ENCODE measurements at regions not wholly inside any gene's neighbourhood (a gene's known extent, or its start where the extent isn't known, plus 50 kb on each side); places are given as distances from the start of the nearest gene placed in this dataset.
"Not testable (repeated sequence)": the region's sequence is repeated elsewhere in the genome, so short reads cannot be mapped to it uniquely, and the experiment has no call there.

DNA sequence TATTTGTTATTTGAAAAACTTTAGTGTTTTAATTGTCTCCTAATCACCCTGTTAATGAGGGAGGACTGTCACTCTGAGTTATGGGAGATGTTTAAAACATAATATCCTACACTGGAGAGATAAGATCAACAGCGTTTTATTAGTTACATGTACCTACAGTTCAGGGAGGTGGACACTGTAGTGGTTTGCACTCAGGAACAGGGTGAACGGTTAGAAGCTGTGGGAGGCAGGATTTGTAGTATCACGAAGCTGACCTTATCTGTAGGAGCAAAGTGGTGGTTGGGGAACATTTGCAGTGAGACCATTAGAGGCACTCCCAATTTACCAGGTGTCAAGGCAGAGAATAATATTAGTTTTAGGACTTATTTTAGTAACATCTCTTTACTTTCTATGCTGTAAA is 193.3 kb upstream of the KCND2 start:
- DNase-seq (ENCODE audit: low spot score): no peak

DNA sequence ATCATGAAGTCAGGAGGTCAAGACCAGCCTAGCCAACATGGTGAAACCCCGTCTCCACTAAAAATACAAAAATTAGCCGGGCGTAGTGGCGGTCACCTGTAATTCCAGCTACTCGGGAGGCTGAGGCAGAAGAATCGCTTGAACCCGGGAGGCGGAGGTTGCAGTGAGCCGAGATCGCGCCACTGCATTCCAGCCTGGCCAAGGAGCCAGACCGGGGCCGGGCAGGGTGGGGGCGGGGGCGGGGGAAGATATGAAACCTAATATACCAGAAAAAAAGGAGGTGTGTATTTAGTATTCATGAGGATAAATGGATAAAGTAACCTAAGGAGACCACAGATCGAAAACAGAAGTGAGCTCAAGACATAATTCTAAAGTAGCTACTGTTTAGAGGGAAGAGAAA is 186.5 kb upstream of the KCND2 start:
- DNase-seq (ENCODE audit: low spot score): not testable (repeated sequence)

DNA sequence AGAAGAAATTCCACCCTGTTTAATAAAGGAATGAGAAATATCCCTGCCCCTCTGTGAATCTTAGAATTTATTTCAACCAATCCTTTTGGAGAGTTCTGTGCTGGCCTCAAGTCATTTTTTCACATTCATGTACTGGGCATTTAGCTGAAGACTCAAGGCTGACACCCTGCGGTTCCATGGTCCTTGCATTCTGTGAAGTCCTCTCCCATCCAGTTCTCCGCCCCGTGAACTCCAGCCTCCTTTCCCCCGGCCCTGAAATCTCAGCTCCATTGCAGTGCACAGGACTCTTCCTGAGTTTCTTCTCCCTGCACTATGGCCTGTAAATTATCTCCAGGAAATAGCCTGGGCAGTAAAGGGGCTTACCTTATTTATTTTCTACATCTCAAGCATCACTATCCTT is 183.0 kb upstream of the KCND2 start:
- DNase-seq (ENCODE audit: low spot score): peak; percentile 14

DNA sequence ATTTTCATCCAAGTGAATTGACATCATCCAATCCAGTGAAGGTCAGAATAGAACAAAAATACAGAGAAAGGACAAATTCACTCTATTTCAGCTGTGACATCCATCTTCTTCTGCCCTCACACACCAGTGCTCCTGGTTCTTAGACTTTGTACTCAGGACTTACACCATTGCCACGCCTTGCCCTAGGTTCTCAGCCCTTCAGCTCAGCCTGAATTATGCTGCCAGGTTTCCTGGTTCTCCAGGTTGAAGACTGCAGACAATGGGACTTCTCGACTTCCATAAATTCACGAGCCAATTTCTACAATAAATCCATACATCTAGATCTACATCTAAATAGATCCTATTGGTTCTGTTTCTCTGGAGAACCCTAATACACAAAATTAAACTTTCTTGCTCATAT is 181.2 kb upstream of the KCND2 start:
- DNase-seq (ENCODE audit: low spot score): no peak

DNA sequence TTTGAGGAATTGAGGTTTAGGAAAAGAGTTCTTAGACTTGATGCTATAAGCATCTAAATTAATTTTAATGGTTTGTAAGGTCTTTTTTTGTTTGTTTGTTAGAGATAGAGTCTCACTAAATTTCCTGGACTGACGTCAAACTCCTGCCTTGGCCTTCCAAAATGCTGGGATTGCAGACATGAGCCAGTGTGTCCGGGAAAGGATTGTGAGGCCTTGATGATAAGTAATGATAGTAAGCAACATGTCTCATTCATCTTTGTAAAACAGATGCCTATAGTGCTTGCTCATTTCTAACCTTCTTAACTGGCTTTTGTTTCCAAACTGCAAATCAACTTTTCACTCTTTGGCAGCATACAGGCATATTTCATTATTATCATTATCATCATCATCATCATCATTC is 176.0 kb upstream of the KCND2 start:
- no peak for DNase-seq (ENCODE audit: low spot score)

DNA sequence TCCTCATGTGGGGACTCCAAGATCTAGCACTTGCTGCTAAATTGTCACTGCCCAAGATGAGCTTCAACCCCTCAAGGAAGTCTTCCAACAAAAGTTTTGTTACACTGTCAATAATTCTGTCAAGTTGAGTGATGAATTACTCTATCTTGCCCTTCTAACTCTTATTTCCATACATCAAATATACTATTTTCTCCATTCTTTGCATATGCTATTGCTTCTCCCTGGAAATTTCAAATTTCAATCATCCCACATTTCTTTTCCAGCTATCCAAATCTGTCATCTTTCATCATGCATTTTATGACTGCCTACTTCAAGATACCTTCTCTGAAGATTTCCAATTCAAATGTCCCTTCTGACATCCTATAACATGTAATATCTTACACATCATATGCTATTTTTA is 175.2 kb upstream of the KCND2 start:
- DNase-seq (ENCODE audit: low spot score): no peak

DNA sequence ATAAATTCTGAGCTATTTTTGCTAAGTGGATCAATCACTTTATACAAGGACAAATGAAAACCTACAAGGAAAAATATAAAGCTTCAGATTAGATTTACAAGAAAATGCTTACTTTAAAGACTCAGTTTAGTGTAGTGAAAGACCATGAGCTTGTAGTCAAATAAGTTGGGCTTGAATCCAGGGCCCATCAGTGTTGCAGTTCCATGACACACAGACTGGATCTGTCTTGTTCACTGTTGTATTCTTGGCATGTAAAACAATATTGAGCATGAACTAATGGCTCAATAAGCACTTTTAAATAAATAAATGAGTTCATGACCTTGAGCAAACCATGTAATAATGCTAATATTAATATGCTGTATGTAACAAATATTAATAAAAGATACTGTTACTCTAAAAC is 164.6 kb upstream of the KCND2 start:
- no peak for DNase-seq (ENCODE audit: low spot score)

DNA sequence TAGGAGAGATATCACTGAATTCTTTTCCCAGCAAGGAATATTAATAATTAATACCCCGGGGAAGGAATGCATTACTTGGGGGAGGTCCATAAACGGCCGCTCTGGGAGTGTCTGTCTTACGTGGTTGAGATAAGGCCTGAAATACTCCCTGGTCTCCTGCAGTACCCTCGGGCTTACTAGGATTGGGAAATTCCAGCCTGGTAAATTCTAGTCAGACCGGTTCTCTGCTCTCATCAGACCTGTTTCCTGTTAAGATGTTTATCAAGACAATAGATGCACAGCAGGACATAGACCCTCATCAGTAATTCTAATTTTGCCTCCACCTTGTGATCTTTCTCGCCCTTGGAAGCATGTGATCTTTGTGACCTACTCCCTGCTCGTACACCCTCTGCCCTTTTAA is 162.8 kb upstream of the KCND2 start:
- DNase-seq (ENCODE audit: low spot score): no peak

DNA sequence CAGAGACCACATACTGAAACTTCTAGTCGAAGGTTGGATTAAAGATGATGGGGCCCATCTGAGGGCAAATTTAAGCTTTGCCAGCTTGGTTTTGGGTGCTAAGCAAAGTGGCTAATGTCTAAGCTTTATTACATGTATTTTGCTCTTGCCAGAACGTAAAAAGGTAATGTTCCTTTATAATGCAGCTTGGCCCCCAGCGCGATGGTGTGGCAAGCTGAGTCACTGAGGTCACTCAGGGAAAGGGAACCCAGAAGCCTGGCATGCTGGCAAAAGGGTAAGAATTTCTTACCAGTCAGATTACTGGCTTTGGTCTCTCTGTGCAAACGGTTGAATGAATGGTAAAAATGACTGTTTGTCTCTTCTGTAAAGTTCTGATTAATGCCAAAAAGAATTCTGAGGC is 158.3 kb upstream of the KCND2 start:
- DNase-seq (ENCODE audit: low spot score): no peak

DNA sequence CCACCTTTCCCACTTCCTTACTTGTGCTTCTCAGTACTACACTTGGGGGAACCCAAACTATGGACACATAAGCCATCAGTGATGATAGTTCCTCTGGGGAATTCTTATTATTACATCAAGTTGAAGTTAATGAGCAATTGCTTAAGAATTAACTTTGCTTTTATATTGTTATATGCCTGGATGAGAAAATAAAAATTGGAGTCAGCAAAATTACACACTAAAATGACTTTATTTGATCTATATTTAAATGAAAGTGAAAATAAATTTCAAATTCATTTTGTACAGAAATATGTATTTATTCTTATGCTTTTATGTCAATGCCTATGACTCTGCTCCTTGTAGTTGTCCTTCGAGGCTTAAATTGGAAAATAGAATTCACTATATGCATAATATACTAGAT is 149.4 kb upstream of the KCND2 start:
- DNase-seq (ENCODE audit: low spot score): no peak

DNA sequence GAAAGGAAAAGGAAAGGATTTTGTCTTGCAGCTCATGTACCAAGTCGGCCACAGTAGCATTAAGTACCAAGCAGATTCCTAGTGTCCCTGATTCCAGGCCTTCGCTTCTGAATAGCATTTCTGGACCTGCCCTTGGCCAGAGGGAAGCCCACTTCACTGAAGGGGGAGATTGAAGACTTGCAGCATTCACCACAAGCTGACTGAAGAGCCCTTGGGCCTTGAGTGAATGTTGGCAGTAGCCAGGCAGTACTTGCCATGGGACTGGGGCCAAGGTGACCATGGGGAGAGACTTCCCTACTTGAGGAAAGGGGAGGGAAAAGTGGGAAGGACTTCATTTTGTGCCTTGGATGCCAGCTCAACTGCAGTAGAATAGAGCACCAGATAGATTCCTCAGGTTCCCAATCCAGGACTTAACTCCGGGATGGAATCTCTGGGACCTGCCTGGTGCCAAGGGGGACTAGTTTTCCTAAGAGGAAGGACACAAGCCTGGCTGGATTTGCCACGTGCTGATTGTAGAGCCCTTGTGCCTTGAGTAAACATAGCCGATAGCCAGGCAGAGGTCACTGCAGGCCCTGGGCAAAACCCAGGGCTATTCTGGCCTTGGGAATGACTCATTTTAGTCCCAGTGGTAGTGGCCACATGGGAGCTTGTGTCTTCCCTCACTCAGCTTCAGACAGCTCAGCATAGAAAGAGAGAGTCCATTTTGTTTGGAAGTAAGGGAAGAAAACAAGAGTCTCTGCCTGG is 141.7 kb upstream of the KCND2 start:
- no peak for DNase-seq (ENCODE audit: low spot score)

DNA sequence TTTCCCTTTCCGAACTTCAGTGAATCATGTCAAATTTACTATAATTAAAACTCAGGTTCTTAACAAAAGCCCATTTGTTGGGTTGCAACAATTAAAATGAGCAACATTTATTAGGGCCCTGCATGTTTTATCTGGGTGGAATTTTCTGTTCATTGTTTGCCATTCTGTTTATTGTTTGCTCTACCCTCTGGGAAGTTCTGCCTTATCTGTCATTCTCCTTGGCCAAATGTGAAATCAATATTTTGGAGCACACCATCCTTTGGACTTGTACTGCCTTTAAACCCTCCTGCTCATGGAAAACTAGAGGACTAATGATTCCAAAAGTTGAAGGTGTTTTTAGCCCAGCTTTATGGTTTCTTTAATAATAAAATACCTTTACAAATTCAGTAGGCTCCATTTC is 134.5 kb upstream of the KCND2 start:
- no peak for DNase-seq (ENCODE audit: low spot score)

DNA sequence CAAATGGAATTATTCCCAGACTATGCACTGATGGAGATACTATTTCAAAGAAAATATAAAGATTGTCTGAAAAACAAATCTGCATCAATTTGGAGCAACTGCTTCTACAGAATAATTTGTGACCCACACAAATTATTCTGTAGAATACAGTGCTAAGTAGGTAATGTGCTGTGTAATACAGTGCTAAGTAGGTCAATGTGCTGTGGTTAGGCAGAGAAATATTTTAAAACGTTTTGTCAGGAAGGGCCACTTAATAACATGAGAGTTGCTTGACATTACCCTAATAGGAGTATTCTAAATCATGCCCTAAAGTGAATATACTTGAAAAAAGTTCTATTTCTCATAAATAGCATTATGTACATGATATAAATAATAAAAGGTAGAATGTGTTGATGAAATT is 116.5 kb upstream of the KCND2 start:
- DNase-seq (ENCODE audit: low spot score): no peak

DNA sequence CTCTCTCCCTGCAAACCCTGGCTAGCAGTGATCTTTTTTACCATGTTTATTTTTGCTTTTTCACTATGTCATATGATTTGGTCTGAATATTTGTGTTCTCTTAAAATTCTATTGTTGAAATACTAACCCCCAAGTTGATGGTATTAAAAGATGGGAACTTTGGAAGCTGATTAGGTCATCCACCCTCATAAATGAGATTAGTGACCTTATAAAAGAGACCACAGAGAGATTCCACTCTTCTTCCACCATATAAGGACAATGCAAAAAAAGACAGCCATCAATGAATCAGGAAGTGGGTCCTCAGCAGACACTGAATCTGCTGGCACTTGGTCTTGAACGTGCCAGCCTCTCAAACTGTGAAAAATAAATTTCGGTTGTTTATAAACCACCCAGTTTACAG is 112.8 kb upstream of the KCND2 start:
- no peak for DNase-seq (ENCODE audit: low spot score)

DNA sequence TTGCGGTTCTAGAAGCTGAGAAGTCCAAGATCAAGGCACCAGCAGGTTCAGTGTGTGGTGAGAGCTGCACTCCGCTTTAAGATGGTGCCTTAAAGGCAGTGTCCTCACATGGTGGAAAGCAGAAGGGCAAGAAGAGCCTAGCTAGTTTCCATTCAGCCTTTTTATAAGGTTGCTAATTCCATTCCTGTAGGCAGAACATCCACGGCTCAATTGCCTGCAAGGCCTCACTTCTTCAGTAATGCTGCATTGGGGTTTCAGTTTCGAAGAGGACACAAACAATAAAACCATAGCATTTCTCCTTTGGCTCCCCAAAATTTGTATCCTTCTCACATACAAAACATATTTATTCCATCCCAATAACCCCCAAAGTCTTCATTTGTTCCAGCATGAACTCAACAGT is 109.5 kb upstream of the KCND2 start:
- no peak for DNase-seq (ENCODE audit: low spot score)

DNA sequence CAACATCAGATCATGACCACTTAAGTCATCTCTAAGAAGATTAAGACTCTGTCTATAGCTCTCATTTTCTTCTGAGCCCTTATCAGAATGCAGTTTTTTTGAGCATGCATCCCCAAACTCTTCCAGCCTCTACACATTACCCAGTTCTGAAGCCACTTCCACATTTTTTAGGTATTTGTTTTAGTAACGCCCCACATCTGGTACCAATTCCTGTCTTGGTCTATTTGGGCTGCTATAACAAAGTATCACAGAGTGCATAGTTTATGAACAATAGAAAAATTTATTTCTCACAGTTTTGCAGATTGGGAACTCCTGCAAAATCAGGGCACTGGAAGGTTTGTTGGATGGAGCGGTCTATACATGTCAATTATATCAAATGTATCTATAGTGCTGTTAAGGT is 107.7 kb upstream of the KCND2 start:
- no peak for DNase-seq (ENCODE audit: low spot score)

DNA sequence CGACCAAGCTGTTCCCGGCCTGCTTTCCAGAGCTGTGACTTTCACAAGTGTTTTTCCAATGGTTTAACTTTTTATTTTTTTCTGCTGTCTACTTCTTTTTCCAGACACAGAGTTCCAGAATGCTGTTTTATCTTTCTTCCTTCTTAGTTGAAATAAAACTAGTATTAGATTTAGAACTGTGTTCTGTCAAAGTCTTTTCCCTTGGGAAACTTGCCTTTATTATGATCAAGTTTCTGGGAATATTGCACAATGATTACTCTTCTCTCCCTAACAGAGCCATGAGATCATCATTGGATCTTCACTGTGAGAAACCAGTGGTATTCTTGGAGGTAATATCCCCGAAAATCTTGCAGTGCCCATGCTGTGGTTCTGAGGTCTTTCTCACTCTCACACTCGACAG is 104.9 kb upstream of the KCND2 start:
- no peak for DNase-seq (ENCODE audit: low spot score)

DNA sequence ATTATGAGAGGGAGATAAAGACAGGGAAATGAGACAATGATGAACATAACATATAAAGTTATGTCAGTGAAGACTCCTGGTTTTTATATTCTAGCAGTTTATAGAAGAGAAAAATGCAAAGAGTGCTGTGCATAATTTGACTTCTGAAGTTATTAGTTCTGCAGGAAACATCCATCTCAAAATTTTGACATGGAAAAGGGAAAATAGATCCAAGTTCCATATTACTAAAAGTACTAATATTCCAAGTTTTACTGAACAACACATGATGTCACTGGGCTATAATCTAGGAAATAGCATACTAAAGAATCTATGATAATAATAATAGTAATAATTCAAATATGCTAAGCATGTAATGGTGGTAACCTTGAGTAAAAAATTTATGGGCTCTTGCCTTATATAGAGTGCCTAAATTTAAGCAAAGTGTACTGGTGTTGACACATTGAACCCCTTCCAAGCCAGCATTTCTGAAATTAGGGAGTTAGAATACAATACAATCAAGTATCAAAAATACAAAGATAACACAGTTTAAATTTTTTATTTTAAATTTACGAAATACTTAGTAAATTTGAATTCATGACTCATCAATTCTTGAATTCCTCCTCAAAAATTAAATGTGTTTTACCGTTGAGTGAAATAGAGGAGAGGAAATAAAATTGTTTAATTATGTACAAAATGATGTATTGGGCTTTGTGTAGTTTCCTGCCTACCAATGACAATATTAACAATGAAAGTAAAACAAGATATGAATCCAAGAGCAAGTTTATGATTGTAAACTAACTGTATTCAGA is 102.8 kb upstream of the KCND2 start:
- DNase-seq (ENCODE audit: low spot score): no peak

DNA sequence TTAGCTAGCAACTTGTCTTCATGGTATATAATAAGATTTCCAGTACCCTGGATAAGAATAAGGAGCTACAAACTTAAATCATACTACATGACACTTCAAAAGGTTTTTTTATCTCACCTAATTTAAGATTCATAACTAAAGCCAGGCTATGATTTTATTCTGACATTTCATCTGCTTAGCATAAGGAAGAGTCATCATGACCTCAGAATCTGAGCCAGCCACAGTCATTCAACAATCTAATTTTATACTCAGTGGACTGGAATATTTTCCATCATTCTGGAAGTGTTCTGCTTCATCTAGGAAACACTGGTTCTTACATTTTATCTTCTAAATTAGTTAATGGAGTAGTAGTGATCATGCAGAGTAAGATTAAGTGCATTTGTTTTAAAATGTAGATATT is 102.1 kb upstream of the KCND2 start:
- no peak for DNase-seq (ENCODE audit: low spot score)

DNA sequence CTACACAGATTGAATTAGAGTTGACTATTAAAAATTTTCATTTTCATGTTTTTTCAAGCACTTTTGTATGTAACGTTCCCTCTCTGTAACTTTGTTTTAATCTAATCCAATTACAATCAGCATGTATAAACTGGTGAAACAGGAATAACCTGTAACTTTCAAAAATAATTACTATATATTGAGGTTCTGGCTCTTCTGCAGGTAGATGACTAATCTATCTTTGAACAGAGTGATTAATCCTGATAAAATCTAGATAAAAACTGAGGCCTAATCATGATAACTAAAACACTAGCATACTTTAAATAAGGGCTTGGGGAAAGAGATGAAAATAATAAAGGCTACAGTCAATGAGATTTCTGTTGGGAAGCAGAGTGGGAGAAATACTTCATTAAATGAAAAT is 101.6 kb upstream of the KCND2 start:
- no peak for DNase-seq (ENCODE audit: low spot score)

DNA sequence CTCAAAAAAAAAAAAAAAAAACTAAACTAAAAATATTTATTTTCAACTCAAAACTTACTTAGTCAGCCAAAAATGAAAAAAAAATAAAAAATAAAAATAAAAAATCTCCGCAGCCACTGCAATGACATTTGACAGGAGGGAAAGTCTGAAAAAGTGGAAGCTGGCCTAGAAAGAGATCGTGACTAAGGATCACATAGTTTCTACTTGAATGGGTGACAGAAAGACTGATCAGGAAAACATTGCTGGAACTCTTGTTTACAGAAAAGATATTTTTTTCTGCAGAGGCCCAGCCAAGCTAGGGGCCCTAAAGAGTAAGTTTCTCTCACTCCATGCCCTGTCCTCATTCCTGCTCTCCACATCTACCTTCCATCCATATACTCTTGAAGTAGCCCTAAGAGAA is 92.8 kb upstream of the KCND2 start:
- no peak for DNase-seq (ENCODE audit: low spot score)

DNA sequence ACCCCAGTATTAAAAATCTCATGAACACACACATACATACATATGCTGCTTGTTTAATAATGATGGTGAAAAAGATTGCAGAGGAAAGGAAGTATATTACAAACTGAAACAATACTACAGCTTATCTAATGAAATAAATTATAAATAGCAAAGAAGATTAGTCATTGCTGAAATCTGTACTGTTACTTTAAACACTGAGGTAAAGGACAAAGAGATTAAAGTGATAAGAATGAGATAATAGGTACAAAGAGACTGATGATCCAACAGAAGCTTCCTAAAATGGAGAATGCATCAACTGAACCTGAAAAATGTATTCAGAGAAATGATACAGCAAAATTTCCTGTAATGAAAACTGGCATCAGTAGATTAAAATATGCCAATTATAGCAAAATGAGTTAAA is 91.5 kb upstream of the KCND2 start:
- no peak for DNase-seq (ENCODE audit: low spot score)

DNA sequence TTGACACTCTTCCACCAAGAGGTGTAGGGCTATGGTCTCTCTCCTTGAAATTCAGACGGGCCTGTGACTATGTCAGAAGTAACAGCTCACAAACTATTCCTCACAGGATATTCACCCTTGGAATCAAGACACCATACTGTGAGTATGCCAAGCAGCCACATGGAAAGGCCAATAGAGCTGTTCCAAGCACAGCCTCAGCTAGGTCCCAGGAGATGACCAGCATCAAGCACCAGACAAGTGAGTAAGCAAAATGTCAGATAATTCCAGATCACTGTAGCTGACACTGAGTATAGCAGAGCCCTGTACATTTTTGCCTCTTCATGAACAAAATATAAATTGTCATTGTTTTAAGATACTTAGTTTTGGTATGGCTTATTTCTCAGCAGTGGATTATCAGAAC is 88.1 kb upstream of the KCND2 start:
- DNase-seq (ENCODE audit: low spot score): no peak

Data from SW480 (cell line).